ENCODE measurements at regions not wholly inside any gene's neighbourhood (a gene's known extent, or its start where the extent isn't known, plus 50 kb on each side); places are given as distances from the start of the nearest gene placed in this dataset.
"Not testable (repeated sequence)": the region's sequence is repeated elsewhere in the genome, so short reads cannot be mapped to it uniquely, and the experiment has no call there.

DNA sequence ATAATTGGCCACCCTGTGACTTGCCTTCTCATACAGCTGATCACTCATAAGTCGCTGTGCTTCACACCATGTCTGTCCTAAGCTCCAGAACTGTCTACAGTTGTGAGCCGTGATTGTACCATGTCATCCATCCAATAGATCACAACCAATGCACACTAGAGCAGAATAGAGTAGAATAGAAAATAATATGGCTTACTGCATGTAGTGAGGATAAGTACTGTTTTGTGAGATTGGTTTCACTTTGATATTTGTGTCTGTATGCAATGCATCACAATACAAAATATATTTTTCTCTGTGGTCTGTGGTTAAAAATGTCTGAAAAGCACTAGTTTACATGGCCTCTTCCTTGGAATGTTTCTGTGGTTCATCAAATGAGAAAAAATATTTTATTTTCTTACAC, 237.6 kb upstream of the PRKD1 start:
- DNase-seq, result no peak

DNA sequence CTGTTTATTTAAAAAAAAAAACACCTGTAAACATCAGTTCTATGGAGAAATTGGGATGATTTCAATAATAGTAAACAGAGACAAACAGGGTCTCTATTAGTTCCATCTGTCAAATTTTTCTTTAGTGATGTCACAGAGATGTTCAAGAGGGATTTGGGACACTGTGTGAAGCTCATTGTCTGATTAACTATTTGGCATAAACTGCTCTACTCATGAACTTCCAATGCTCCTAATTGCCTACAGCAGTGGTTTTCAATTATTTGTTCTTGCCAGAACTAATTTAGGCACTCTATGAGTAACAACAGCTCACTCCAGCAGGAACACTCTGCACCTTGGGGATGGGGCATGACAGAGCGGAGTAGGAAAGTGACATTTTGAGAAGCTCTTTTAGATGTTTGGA, 250.1 kb upstream of the PRKD1 start:
- no peak for DNase-seq

DNA sequence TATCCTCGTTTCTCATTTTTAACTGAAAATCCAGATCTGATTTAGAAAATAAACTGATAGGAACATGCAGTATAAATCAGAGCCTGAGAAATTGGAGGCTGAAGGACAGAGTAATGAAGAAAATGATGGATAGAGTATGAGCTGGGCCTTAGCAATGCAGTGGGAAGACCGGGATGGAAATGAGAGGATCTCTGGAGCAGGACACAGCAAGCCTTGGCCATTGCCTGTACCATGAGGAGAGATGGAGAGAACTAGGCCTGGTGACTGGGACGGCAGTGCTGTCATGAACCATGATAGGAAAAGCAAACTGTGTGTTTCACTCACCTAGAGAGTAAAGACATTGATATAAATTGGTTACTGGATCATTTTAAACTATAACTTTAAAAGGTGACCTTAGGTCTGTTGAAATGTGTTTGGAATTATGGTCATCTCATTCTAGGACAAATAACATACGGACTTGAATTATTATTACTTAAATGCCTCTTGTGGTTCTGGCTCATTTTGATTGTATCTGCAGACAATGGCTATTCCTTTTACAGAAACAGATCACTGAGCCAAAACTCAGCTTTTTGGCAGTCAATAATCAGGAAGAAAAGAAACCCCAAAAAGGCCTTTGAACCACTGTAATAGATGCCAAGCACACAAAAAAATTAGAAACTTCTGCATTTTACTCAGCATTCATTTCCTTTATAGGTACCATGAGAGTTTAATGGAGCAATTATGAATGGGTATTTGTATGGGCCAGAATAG, 251.9 kb upstream of the PRKD1 start:
- DNase-seq, result no peak

DNA sequence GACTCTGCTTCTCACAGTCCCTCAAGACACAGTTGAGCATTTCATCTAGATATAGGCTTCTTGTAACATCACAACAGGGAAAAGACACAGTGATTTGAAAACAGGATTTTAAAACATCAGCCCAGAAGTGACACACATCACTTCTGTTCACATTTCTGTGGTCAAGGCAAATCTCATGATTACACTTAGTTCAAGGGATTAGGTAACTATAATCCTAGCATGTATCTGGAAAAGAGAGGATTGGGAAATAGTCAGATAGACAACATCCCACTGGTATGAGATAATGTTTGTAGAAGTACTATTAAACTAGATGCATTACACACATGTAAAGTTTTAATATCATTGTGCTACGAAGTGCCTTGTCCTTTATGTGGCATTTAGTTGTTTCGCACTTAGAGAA, 252.6 kb upstream of the PRKD1 start:
- DNase-seq, result no peak

DNA sequence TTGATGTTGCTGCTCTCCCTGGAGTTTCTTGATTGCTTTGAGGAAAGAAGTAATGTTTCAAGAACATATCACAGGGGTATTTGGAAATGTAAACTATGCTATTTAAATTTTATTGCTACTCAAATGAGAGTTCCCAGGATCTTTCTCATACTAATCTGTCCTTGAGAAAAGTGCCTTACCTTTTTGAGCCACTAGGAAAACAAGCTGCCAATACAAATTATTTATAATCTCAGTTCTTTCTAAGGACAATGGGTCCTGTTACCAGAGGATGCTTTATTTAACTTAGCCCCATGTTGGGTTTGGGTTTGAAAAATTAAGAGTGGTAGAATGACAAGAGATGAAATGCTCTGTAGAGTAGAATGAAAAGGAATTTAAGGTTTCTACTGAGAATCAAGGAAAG, 258.2 kb upstream of the PRKD1 start:
- no peak for DNase-seq

DNA sequence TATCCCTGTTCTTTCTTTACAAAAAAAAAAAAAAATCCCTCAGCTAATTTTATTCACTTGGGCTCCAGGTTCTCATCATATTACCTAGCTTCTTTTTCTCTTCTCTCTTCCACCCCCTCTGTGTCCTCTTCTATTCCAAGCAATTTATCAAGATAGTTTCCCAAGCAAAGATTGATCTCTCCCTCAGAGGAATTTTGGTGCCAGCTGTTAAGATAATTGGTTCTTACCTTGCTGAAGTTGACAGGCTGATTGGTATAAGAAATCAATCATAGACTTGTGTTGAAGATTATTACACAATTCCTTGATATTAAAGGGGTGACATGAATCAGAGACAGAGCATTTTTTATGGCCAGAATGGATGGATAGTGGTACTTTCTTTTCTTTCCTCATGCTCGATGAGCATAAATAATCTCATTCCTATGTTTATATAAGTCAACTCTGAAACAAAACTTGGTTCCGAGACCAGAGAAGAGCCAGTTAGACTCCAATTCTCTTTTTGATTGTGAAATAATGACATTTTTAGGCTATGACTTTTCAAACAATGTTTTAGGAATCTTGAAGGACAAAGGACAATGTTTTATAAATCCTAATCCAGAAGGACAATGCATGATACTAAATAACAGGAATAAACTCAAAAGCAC, 264.1 kb upstream of the PRKD1 start:
- DNase-seq, result no peak

DNA sequence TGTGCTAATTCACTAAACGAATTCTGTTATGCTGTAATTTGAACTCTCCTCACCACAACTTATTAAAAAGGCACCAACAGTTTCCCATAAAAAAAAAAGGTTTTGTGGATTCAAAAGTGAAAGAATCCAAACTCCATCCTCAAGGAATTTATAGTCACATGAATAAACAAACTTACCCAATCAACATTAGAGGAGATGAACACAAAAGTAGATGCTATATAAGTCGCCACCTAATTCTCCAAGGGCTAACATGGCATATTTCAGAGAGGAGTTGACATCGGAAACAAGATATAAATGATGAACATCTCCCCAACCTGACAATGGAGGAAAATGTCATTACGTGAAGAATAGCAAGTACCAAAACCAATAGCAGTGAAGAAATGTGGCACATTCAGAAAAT, 265.5 kb upstream of the PRKD1 start:
- no peak for DNase-seq

DNA sequence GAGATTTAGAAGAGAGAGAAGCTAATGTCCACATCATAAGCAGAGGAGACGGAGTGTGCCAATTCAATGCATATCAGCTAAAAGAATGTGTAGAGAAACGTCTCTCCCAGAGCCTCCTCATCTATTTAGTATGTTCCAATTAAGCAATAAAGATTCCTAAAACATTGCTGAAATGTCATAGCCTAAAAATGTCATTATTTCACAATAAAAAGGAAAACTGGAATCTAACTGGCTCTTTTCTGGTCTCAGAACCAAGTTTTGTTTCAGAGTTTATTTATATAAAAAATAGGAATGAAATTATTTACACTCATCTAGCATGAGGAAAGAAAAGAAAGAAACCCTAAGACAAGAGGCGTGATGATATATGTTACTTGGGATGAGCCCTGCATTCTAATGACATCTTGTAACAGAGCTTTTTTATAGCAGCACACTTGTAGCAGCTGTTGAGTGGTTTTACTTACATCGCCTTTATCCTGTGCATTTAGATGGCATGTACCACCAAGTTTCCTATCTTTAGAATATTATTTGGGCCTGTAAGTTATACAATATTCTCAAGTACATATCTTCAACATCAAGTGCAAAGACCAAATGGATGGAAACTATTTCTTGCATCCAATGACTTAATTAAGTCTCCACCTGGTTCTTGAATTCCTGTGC, 266.3 kb upstream of the PRKD1 start:
- no peak for DNase-seq

DNA sequence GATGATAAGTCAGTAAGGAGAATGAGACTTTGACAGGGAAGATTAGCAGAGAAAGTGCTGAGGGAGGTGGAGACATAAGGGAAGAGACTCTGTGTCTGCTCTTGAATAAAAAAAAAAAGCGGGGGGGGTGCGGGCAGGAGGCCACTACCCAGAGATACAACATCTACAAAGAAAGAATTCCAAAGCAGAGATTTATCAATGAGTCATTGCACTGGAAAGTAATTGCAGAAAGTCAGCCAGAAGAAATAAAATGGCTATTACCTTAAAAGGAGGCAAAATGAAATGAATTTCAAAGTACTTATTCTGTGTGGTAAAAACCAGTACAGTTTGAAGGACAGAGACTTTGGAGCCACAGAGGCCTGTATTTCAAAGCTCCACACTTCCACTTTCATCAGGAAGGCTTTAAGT, 267.1 kb upstream of the PRKD1 start:
- DNase-seq, result no peak

DNA sequence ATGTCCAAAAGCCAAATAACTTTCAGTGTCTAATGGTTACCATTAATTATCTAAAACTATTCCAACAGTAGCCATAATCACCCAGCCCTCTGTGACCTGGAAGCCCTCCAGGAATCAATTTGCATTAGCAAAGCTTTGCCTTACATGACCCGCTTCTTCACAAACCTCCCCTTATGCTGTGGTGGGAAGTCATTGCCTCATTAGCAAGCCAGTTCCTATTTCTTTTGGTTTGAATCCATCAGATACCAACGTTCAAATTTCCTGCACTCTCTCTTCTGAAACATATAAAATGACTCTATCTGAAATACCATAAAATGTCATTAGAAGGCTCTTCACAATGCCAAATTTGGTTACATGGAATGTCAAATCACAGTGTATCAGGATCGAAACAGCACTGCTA, 268.3 kb upstream of the PRKD1 start:
- no peak for DNase-seq

DNA sequence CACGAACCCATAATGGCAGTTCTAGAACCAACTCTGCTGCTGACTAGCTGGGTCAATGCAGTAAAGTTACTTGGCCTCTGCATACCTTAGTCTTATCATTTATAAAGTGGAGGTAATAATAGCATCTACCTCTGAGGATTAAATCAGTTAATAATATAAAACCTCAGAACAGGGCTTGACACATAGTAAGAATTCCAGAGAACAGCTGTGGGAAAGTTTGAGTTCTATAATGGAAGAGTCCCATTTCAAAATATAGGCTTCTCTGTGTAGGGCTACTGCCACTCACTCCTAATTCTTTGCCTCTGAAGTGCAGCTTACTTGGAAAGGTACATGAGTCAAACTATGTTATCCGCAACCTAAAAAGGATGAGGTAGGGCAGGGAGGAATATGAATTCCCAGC, 269.2 kb upstream of the PRKD1 start:
- no peak for DNase-seq

DNA sequence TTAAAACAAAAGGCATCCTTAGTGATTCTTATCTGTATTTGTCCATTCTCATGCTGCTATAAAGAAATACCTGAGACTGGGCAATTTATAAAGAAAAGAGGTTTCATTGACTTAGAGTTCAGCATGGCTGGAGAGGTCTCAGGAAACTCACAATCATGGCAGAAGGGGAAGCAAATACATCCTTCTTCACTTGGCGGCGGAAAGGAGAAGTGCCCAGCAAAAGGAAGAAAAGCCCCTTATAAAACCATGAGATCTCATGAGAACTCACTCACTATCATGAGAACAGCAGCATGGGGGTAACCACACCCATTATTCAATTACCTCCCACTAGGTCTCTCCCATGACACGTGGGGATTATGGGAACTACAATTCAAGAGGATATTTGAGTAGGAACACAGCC, 271.1 kb upstream of the PRKD1 start:
- not testable (repeated sequence) for DNase-seq

DNA sequence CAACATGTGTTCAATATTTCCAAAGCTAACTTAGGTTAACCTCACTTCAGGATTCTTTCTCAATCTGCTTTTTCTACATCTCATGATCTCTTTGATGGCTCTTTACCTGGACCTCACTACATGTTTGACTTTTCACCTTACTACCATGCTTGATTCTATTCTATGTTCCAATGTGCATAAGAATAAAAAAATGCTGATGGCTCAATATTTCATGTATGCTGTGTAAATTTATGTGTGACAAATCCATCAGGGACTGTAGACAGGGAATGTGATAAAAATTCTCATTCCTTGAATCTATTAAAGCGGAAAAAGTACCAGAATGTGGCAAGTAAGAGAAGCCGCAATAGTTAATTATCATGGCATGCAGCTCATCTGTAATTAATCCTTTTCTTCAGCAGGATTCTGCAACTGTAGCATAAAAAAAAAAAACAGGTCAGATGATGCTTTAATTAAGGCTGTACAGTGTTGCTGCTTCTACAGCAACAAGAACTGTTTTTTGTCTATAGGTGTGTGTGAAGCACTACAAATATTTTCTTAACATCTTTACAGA, 276.9 kb upstream of the PRKD1 start:
- DNase-seq, result no peak

DNA sequence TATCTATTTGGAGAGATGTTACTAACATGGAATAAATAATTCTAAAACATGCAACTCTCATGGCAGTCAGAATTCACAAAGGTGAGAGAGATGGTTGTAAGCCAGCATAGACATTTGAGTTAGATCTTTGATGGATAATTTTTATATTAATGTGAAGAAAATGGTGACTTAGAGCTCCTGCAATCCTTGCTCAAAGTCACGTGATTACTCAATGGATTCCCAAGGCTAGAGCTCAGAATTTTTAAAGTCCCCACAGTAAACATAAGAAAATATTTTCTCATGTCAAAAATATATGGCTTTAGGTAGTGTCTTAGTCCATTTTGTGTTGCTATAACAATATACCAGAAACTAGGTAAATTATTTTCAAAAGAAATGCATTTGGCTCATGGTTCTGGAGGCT, 281.5 kb upstream of the PRKD1 start:
- no peak for DNase-seq

DNA sequence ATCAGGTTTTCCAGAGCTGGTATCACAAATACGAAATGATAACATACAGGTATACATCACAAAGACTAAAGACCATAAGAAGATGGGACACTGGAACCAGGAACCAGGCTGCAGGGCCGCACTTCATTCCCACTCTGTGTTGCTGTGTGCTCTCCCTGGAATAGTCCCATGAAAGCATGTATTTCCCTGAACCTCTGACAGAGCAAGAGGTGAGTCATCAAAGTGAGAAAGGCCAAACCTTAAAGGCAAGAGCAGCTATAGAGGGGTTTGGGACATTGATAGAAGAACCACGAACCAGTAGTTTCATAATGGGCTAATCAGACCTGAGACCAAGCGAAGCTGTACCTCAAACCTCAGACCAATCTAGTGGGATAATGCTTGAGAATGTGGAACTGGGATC, 283.0 kb upstream of the PRKD1 start:
- DNase-seq, result no peak

DNA sequence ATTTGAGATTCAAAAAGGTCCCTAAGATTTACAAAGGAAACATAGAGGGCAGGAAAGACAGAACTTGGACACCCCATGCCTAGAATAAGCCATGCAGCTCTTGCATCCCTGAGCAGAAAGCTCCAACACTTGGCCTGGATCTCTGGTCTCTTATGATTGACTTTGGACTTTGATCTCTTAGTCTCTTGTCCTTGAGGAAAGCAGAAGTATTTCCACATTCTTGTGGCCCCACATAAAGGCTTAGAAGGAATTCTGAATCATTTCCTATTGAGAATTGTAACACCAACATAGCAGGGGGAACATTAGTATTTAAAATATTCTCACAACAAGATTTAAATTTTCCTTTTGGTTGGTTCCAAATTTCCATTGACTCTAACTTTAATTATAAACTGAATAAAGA, 283.7 kb upstream of the PRKD1 start:
- no peak for DNase-seq

DNA sequence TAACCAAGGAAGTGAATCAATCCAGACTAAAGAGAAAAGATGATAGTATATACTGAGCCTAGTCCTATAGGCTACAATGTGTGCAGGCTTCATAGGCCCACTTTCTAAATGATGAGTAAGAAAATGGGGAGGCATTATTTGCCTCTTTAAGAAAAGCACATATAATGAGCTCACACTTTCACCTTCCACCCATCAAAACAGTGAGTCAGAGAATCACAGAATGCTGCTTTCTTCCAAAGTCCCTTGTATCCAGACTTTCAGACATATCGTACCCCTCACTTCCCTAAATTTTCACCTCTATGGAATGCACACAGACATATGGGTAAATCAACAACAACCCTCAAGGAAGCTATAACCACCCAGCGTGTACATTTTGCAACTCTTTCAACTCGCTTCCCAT, 286.4 kb upstream of the PRKD1 start:
- no peak for DNase-seq

DNA sequence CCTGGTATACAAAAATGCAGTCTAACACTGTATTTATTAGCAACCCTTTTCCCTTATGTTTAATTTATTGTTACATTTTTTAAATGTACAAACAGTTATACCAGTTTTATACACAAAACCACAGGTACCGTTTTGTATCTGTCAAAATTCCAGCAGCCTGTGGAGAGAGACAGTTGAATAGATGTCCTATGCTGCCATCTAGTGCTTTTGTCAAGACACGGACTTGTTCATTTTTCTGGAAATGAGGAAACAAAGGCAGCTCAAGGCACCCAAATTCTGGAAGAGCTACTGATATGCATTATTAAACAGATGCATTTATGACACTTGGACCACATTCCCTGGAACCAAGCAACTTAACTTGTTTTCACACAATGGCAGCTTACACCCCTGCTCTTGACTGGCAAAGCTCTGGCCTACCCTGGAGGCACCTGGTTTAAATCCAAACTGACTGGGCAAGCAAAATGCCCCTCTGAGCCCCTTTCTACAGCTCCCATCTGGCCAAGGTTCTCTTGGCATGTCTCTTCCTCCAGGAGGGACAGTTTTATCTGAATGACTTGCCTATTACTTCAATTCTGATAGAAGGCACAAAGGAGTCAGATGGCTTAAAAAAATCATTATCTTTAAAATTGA, 286.9 kb upstream of the PRKD1 start:
- DNase-seq, result peak; percentile 62

DNA sequence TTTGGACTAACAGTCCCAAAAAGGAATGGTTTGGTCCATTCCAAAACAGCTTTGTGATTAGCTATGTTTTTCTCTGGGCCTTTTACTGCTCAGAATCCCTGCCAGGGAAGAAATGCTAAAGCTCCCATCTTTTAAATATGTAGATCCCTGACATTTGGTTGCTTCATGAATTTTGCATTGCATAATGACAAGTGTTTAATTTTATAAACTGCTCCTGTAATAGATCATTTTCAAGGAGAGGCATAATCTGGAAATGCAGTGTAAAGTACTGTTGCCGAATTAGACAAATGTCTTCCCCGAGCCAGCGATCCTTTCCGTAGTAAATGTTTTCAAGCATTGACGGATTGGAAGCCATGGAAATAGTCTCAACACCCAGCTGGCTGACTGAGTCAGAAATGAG, 291.3 kb upstream of the PRKD1 start:
- no peak for DNase-seq

DNA sequence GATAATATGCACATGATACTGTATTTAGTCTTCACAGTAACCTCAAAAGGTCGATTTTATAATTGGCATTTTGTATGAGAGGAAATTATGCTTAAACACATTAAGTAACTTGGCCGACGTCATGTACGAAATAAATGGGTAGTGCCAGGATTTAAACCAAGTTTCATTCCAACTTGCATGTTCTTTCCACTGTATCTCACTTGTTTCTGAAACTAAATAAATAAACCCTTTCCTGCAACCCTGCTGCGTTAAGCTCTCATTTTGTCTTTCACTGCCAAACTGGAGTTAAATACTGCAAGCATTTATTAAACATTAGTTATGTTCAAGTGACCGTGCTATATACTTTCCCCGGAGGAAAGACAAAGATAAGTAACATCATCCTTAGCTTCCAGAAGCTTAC, 293.9 kb upstream of the PRKD1 start:
- no peak for DNase-seq

DNA sequence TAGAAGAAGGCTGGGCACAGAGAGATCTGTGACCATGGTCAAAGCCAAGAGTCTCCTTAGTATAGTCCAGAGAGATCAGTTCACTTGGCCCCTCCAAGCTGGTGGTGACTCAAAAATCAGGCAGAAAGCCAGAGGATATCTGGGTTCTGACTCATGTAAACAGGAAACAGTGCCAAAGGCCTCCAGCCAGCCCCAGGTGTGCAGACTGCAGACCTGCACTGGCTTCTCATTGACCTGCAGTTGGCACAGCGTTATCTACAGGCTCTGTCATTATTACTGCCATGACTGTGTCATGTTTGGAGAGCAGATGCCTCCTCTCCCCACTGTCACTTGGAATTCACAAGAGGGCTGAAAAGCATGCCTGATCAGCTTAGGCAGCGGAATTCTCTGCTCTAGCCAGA, 295.7 kb upstream of the PRKD1 start:
- DNase-seq, result no peak

DNA sequence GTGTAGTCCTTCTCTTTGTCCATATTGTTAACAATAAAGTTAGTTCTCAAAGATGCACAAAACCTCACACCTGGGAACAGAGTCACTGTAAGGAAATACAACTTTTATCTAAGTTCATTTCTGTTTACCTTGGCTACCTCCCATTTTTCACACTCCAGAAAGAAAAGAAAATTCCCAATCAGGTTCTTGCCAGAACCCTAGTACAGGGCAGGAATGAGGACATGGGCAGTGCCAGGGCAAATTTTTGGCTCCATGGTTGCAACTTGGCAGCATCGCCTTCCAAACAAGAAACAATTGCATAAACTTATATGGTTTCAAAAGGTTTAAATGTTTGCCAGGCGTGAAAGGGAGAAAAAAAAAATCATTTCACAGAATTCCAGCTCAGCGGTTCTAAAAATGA, 296.3 kb upstream of the PRKD1 start:
- DNase-seq, result no peak

DNA sequence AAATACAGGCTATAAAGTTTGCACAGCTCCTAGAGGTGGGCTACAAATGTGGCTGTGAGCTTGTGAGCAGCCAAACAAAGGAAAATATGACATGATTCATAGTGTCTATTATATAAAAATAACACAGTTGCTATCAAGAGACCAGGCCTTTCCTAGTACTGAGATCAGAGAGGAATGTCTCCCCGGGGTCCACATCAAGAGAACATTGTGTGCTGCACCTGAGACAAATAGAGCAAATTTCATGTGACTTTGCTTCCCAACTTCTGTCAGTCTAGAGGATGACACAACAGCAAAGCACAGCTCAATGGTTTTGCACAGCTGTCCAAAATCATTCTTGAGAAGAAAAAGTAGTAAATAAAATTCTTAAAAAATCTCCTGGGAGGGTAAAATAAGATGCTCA, 297.5 kb upstream of the PRKD1 start:
- DNase-seq, result no peak

DNA sequence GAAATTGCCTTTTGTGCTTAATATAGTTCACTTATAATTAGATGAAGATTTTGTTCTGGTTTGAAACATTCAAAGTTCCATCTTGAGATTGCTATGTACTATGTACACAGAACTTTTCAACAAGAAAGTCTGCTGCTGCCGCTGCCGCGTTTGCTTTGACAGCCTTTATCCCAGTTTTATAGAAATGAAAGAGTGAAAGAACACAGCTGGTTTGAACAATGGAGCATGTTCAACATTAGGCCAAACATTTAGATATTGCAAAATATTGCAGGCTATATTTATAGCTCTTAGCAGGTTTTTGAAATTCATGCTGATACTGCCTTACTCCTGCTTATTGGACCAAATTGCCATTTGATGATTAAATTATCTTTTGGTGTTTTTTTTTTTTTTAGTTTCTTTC, 299.8 kb upstream of the PRKD1 start:
- DNase-seq, result no peak

All from midbrain (tissue), 1 donor.